ENCODE measurements at regions not wholly inside any gene's neighbourhood (a gene's known extent, or its start where the extent isn't known, plus 50 kb on each side); places are given as distances from the start of the nearest gene placed in this dataset.

- TF ChIP-seq TBL1XR1 (IDR thresholded peaks at IDR 0.05; ENCODE audit: borderline replicate concordance, low read length, partially characterized antibody) = no peak
- TF ChIP-seq RBM39 (IDR thresholded peaks at IDR 0.05; ENCODE audit: low read depth, low read length, poor library complexity, severe bottlenecking) = no peak
- no peak for TF ChIP-seq NPAS2 (CRISPR knock-in tag; IDR thresholded peaks at IDR 0.05; ENCODE audit: borderline replicate concordance)
These were observed 144.0 kb upstream of the TSHZ2 start (continued) for GRCh38 chr20:52828199-52828598.

- H3K27ac ChIP-seq (ENCODE audit: extremely low read length, insufficient read depth, low read length) = no peak overlapping the region
- TF ChIP-seq TFAP4 (IDR thresholded peaks at IDR 0.05; ENCODE audit: borderline replicate concordance, low read depth) = no peak
- peak; percentile 47; the same call in 1 of the 2 replicates for TF ChIP-seq CREB1 (IDR thresholded peaks at IDR 0.05)
- no peak for TF ChIP-seq CREB1 (CRISPR knock-in tag; IDR thresholded peaks at IDR 0.05)
- no TSS peak for BruUV-seq (replicated peaks)
- H3K4me1 ChIP-seq (ENCODE audit: insufficient read depth, low read length) = no peaks in the 10 kb centered on the region
- intact Hi-C loops (cut with micrococcal nuclease; ENCODE audit: unreplicated experiment) = no loop called here
- H3K36me3 ChIP-seq (replicated peaks in 1 of 2; ENCODE audit: control insufficient read depth in 1 of 2, insufficient read depth in 2 of 2, low read length in 2 of 2) = no peaks in the 10 kb centered on the region
- no peak overlapping the region for H3K4me2 ChIP-seq (ENCODE audit: low read depth, low read length)
- FAIRE-seq (no peak), ATAC-seq (no peak), DNase-seq (ENCODE audit: low spot score) (no peak)
- in situ Hi-C loops (cut with HindIII; ENCODE audit: extremely low pct_ligation_motif_present, low pct_unique_long_range_greater_than_20kb) = no loop called here
- peaks cover 21% of the 10 kb centered on the region for H3K9me3 ChIP-seq (ENCODE audit: low read length)
- no peak overlapping the region for H3K4me3 ChIP-seq (replicated peaks in 1 of 3; ENCODE audit: insufficient read depth in 1 of 3, low read depth in 2 of 3, low read length in 3 of 3)
- H3K27me3 ChIP-seq (ENCODE audit: control insufficient read depth in 1 of 2, insufficient read depth in 2 of 2, low read length in 2 of 2) = no peaks in the 10 kb centered on the region
- no peak overlapping the region for H2AFZ ChIP-seq (ENCODE audit: low read length)
- POLR2A ChIA-PET = no interaction called here
- no peaks in the 10 kb centered on the region for H3K79me2 ChIP-seq (ENCODE audit: insufficient read depth, low read length)
- 73% methylated on average over 3 of the region's 3 CpGs for WGBS (ENCODE audit: low lambda C conversion rate)
- CTCF ChIA-PET (ENCODE audit: low intra/inter-chr PET ratio, low total read pairs) = no interaction called here
- H3K9ac ChIP-seq (ENCODE audit: insufficient read depth, low read depth, low read length) = no peak overlapping the region
- H4K20me1 ChIP-seq (ENCODE audit: insufficient read depth, low read length) = no peaks in the 10 kb centered on the region
These were observed 145.4 kb upstream of the TSHZ2 start for GRCh38 chr20:52826722-52827121.

- CTCF ChIA-PET (ENCODE audit: low intra/inter-chr PET ratio, low total read pairs) = no interaction called here
- in situ Hi-C loops (cut with HindIII; ENCODE audit: extremely low pct_ligation_motif_present, low pct_unique_long_range_greater_than_20kb) (no loop called here), intact Hi-C loops (cut with micrococcal nuclease; ENCODE audit: unreplicated experiment) (no loop called here)
- ATAC-seq = no peak
- Histone ChIP-seq H3K79me2 (ENCODE audit: insufficient read depth, low read length) (no peaks in the 10 kb centered on the region), H3K9me3 (ENCODE audit: low read length) (peaks cover 21% of the 10 kb centered on the region), H3K4me3 (replicated peaks in 1 of 3; ENCODE audit: insufficient read depth in 1 of 3, low read depth in 2 of 3, low read length in 3 of 3) (no peak overlapping the region), H3K27ac (ENCODE audit: extremely low read length, insufficient read depth, low read length) (no peak overlapping the region), H3K27me3 (ENCODE audit: control insufficient read depth in 1 of 2, insufficient read depth in 2 of 2, low read length in 2 of 2) (no peaks in the 10 kb centered on the region), H4K20me1 (ENCODE audit: insufficient read depth, low read length) (no peaks in the 10 kb centered on the region), H2AFZ (ENCODE audit: low read length) (no peak overlapping the region), H3K9ac (ENCODE audit: insufficient read depth, low read depth, low read length) (no peak overlapping the region), H3K4me2 (ENCODE audit: low read depth, low read length) (no peak overlapping the region), H3K4me1 (ENCODE audit: insufficient read depth, low read length) (no peaks in the 10 kb centered on the region), H3K36me3 (replicated peaks in 1 of 2; ENCODE audit: control insufficient read depth in 1 of 2, insufficient read depth in 2 of 2, low read length in 2 of 2) (no peaks in the 10 kb centered on the region)
- BruUV-seq (replicated peaks) = no TSS peak
- 0% methylated on average over 1 of the region's 1 CpG for WGBS (ENCODE audit: low lambda C conversion rate)
- no peak for FAIRE-seq
- DNase-seq (ENCODE audit: low spot score) = no peak
- POLR2A ChIA-PET = no interaction called here
- TF ChIP-seq ARID5B (CRISPR knock-in tag; IDR thresholded peaks at IDR 0.05) (no peak), LBX2 (CRISPR knock-in tag; IDR thresholded peaks at IDR 0.05; ENCODE audit: borderline replicate concordance) (no peak), CTCF (CRISPR knock-in tag; IDR thresholded peaks at IDR 0.05) (no peak)
These were observed 145.8 kb upstream of the TSHZ2 start for GRCh38 chr20:52826321-52826720.
